ENCODE measurements at regions not wholly inside any gene's neighbourhood (a gene's known extent, or its start where the extent isn't known, plus 50 kb on each side); places are given as distances from the start of the nearest gene placed in this dataset.

DNA sequence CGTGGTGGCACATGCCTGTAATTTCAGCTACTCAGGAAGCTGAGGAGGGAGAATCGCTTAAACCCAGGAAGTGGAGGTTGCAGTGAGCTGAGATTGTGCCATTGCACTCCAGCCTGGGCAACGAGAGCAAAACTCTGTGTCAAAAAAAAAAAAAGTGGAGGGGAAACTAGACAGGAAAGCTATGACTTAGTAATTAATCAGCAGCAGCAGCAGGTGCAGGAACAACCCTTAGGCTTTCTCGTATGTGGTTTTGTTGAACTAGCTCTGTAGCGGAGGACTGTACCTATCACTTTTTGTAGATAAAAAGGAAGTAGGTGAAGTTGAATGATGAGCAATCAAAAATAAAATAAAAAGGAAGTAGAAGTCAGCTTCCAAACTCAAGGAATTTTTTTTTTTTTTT is 76.9 kb upstream of the KMT2C start:
- TF ChIP-seq, protein P1, sequence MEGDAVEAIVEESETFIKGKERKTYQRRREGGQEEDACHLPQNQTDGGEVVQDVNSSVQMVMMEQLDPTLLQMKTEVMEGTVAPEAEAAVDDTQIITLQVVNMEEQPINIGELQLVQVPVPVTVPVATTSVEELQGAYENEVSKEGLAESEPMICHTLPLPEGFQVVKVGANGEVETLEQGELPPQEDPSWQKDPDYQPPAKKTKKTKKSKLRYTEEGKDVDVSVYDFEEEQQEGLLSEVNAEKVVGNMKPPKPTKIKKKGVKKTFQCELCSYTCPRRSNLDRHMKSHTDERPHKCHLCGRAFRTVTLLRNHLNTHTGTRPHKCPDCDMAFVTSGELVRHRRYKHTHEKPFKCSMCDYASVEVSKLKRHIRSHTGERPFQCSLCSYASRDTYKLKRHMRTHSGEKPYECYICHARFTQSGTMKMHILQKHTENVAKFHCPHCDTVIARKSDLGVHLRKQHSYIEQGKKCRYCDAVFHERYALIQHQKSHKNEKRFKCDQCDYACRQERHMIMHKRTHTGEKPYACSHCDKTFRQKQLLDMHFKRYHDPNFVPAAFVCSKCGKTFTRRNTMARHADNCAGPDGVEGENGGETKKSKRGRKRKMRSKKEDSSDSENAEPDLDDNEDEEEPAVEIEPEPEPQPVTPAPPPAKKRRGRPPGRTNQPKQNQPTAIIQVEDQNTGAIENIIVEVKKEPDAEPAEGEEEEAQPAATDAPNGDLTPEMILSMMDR (IDR thresholded peaks at IDR 0.05; ENCODE audit: insufficient read depth, low read length), result no peak
- TF ChIP-seq POLR2AphosphoS5 (IDR thresholded peaks at IDR 0.05; ENCODE audit: low read depth) (no peak), GABPA (IDR thresholded peaks at IDR 0.05; ENCODE audit: low read depth) (no peak), SPI1 (IDR thresholded peaks at IDR 0.05; ENCODE audit: borderline replicate concordance, low read depth) (no peak)
- TF ChIP-seq, protein P2, sequence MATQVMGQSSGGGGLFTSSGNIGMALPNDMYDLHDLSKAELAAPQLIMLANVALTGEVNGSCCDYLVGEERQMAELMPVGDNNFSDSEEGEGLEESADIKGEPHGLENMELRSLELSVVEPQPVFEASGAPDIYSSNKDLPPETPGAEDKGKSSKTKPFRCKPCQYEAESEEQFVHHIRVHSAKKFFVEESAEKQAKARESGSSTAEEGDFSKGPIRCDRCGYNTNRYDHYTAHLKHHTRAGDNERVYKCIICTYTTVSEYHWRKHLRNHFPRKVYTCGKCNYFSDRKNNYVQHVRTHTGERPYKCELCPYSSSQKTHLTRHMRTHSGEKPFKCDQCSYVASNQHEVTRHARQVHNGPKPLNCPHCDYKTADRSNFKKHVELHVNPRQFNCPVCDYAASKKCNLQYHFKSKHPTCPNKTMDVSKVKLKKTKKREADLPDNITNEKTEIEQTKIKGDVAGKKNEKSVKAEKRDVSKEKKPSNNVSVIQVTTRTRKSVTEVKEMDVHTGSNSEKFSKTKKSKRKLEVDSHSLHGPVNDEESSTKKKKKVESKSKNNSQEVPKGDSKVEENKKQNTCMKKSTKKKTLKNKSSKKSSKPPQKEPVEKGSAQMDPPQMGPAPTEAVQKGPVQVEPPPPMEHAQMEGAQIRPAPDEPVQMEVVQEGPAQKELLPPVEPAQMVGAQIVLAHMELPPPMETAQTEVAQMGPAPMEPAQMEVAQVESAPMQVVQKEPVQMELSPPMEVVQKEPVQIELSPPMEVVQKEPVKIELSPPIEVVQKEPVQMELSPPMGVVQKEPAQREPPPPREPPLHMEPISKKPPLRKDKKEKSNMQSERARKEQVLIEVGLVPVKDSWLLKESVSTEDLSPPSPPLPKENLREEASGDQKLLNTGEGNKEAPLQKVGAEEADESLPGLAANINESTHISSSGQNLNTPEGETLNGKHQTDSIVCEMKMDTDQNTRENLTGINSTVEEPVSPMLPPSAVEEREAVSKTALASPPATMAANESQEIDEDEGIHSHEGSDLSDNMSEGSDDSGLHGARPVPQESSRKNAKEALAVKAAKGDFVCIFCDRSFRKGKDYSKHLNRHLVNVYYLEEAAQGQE (IDR thresholded peaks at IDR 0.05; ENCODE audit: insufficient replicate concordance, low read depth), result no peak
